ENCODE measurements at regions not wholly inside any gene's neighbourhood (a gene's known extent, or its start where the extent isn't known, plus 50 kb on each side); places are given as distances from the start of the nearest gene placed in this dataset.
A peak's percentile ranks its signal among the peaks of the same experiment; 100 is the strongest.

DNA sequence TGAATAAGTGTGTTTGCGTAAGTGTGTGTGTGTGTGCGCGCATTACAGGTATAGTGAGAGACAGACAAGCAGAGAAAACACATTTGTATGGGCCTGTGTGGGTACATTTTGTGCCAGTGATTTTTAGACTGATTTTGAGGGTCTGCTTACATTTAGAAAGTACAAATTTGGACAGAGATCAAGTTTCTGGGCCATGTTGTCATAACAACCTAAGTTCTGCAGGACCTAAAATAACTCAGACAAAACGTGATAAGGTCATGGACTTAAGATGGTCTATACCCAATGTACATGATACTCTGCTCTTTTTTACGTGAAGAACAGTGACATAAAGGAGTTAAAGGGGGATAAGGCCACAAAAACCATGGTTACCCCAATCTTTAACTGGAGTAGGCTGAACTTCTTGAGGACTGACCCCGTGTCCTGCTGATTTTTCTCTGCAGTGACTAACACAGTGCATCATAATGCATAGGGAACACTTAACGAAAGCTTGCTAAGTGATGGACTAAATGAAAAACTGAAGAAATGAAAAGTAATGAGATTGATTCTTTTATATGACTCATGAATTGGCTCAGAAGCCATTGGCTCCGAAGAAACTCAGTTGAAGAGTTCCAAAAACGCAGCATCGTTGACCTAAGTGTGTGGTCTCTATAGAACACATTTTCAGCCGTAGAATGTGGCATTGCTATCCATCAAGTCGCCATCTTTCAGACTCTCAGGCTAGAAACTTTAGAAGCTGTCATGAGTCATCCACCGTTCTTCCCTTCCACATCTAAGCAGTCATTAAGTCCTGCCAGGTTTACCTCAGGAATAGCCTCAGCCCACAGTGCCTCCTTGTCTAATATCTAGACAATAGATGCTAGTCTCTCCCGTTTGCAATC, 61.6 kb upstream of the NCOA1 start:
- ATAC-seq (ENCODE audit: low read depth in 2 of 2): no peak
- H3K4me3 Mint-ChIP-seq: no peak overlapping the region
- peaks cover 9% of the 10 kb centered on the region for H3K27me3 Mint-ChIP-seq
- Histone ChIP-seq H3K9me3 (ENCODE audit: control insufficient read depth in 2 of 2, low read length in 2 of 2) (no peaks in the 10 kb centered on the region), H3K27me3 (ENCODE audit: control insufficient read depth, insufficient read depth, low read length) (no peaks in the 10 kb centered on the region), H3K4me1 (ENCODE audit: control insufficient read depth, insufficient read depth, low read length, poor library complexity, severe bottlenecking) (no peaks in the 10 kb centered on the region), H3K36me3 (ENCODE audit: control insufficient read depth, insufficient read depth, low read length) (no peaks in the 10 kb centered on the region), H3K27ac (ENCODE audit: insufficient read depth, low read length, poor library complexity, severe bottlenecking) (no peak overlapping the region), H3K4me3 (ENCODE audit: low read depth, low read length) (no peak overlapping the region)
- no peaks in the 10 kb centered on the region for H3K9me3 Mint-ChIP-seq
- no peak for DNase-seq
- no peak overlapping the region for H3K27ac Mint-ChIP-seq
- no peaks in the 10 kb centered on the region for H3K4me1 Mint-ChIP-seq
- H3K36me3 Mint-ChIP-seq: no peaks in the 10 kb centered on the region

DNA sequence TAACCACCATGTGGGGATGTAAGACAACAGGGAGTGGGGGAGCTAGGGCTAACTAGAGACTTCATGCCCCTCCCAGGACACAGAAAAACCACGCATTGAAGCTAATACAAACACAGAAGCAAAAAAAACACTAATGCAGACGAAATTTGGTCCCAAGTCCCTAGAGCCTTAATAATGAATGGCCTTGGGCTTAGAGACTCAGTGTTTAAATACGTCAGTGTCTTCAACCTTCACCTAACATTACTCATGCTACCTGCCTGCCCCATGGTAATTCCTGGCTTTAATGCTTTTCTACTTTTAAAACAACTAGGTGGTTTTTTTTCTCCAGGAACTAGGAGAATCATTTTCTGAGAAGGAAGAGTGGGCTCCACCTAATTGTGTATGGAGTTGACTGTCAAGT, 64.1 kb upstream of the ITSN2 start:
- no peaks in the 10 kb centered on the region for H3K9me3 ChIP-seq (ENCODE audit: control insufficient read depth in 2 of 2, low read length in 2 of 2)
- Mint-ChIP-seq H3K27me3 (peaks cover 4% of the 10 kb centered on the region), H3K9me3 (peaks cover 0 to 7% (median 0%) of the 10 kb centered on the region in 7 donors), H3K36me3 (no peaks in the 10 kb centered on the region), H3K4me3 (no peak overlapping the region), H3K27ac (no peak overlapping the region), H3K4me1 (no peaks in the 10 kb centered on the region)
- H3K4me1 ChIP-seq (ENCODE audit: control insufficient read depth, insufficient read depth, low read length, poor library complexity, severe bottlenecking): no peaks in the 10 kb centered on the region
- no peak overlapping the region for H3K4me3 ChIP-seq (ENCODE audit: low read depth, low read length)
- no peaks in the 10 kb centered on the region for H3K27me3 ChIP-seq (ENCODE audit: control insufficient read depth, insufficient read depth, low read length)
- H3K27ac ChIP-seq (ENCODE audit: insufficient read depth, low read length, poor library complexity, severe bottlenecking): no peak overlapping the region
- DNase-seq (no peak), ATAC-seq (ENCODE audit: low read depth in 2 of 2) (no peak)
- H3K36me3 ChIP-seq (ENCODE audit: control insufficient read depth, insufficient read depth, low read length): no peaks in the 10 kb centered on the region

DNA sequence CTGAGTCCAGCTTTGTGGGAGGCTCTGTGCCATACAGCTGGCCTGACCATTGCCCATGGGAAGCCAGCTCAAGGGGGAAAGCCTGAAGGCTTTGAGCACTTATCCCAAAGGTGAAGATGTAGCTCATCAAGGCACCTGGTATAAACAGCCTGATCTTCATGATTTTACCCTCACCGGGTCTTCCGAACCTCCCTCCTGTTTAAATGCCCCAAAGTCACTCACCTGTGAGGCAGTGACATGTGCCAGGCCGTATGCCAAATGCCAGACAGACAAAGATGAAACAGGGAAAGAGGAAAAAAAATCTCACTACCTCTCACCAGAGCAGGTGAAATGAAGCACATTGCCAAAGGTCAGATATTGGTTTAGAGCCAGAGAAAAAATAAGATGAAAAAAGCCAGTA, 62.8 kb upstream of the ITSN2 start:
- Histone ChIP-seq H3K27me3 (ENCODE audit: control insufficient read depth, insufficient read depth, low read length) (no peaks in the 10 kb centered on the region), H3K36me3 (ENCODE audit: control insufficient read depth, insufficient read depth, low read length) (no peaks in the 10 kb centered on the region), H3K9me3 (ENCODE audit: control insufficient read depth in 2 of 2, low read length in 2 of 2) (no peaks in the 10 kb centered on the region), H3K4me3 (ENCODE audit: low read depth, low read length) (no peak overlapping the region), H3K4me1 (ENCODE audit: control insufficient read depth, insufficient read depth, low read length, poor library complexity, severe bottlenecking) (no peaks in the 10 kb centered on the region), H3K27ac (ENCODE audit: insufficient read depth, low read length, poor library complexity, severe bottlenecking) (no peak overlapping the region)
- DNase-seq: no peak
- Mint-ChIP-seq H3K4me3 (no peak overlapping the region), H3K9me3 (peaks cover 0 to 7% (median 0%) of the 10 kb centered on the region in 7 donors), H3K36me3 (no peaks in the 10 kb centered on the region), H3K27ac (no peak overlapping the region), H3K4me1 (peaks cover 0 to 4% (median 0%) of the 10 kb centered on the region in 4 donors), H3K27me3 (peaks cover 4% of the 10 kb centered on the region)
- ATAC-seq (ENCODE audit: low read depth in 2 of 2): no peak

DNA sequence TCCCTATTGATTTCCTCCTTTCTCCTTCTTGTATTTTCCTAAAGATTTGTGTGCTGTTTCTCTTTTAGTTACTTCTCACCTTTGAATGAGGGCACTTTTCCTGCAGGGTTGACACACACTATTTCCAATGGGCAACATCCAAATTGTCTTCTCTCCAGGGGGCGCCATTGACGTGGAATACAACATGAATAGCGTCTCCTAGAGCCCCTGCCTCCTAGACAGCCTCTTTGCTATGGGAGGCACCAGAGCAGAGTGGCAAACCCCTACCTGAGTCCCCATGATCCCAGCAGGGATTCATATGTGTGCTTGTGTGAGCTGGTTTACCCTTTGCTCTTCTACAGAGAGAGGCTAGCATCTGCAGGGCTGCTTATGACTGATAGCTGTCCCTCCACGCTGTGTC, 61.3 kb upstream of the ITSN2 start:
- H3K4me3 ChIP-seq (ENCODE audit: low read depth, low read length): no peak overlapping the region
- no peak overlapping the region for H3K4me3 Mint-ChIP-seq
- no peaks in the 10 kb centered on the region for H3K4me1 ChIP-seq (ENCODE audit: control insufficient read depth, insufficient read depth, low read length, poor library complexity, severe bottlenecking)
- no peaks in the 10 kb centered on the region for H3K27me3 Mint-ChIP-seq
- no peaks in the 10 kb centered on the region for H3K9me3 ChIP-seq (ENCODE audit: control insufficient read depth in 2 of 2, low read length in 2 of 2)
- ATAC-seq (ENCODE audit: low read depth in 2 of 2) (peak in 1 of 2 donors; percentile 44), DNase-seq (peak; percentile 22 to 56 (median 37))
- H3K27ac Mint-ChIP-seq: no peak overlapping the region
- H3K27ac ChIP-seq (ENCODE audit: insufficient read depth, low read length, poor library complexity, severe bottlenecking): no peak overlapping the region
- H3K4me1 Mint-ChIP-seq: peaks cover 0 to 4% (median 0%) of the 10 kb centered on the region in 4 donors
- H3K36me3 ChIP-seq (ENCODE audit: control insufficient read depth, insufficient read depth, low read length): no peaks in the 10 kb centered on the region
- no peaks in the 10 kb centered on the region for H3K36me3 Mint-ChIP-seq
- H3K27me3 ChIP-seq (ENCODE audit: control insufficient read depth, insufficient read depth, low read length): no peaks in the 10 kb centered on the region
- peaks cover 0 to 7% (median 0%) of the 10 kb centered on the region in 7 donors for H3K9me3 Mint-ChIP-seq

DNA sequence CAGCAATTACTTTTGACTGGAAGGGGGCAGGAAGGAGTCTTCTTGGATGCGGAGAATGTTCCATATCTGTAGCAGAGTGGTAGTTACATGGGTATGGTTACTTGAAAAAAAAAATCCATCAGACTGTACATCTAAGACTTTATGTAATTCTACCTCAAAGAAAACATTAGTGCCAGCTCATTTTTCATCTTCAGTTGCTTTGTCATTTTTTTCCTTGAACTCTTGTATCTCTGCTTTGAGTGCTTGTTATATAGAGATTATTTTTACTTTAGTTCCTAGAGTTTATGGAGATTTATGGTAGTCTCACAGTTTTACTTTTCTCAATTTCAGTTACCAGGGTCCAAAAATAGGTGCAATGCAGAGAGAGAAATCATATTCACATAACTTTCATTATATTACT, 60.0 kb upstream of the ITSN2 start:
- Histone ChIP-seq H3K36me3 (ENCODE audit: control insufficient read depth, insufficient read depth, low read length) (no peaks in the 10 kb centered on the region), H3K4me1 (ENCODE audit: control insufficient read depth, insufficient read depth, low read length, poor library complexity, severe bottlenecking) (no peaks in the 10 kb centered on the region), H3K27ac (ENCODE audit: insufficient read depth, low read length, poor library complexity, severe bottlenecking) (no peak overlapping the region), H3K4me3 (ENCODE audit: low read depth, low read length) (no peak overlapping the region), H3K9me3 (ENCODE audit: control insufficient read depth in 2 of 2, low read length in 2 of 2) (no peaks in the 10 kb centered on the region), H3K27me3 (ENCODE audit: control insufficient read depth, insufficient read depth, low read length) (no peaks in the 10 kb centered on the region)
- Mint-ChIP-seq H3K9me3 (peaks cover 0 to 7% (median 0%) of the 10 kb centered on the region in 7 donors), H3K27ac (no peak overlapping the region), H3K27me3 (no peaks in the 10 kb centered on the region), H3K4me3 (no peak overlapping the region), H3K4me1 (peaks cover 0 to 4% (median 0%) of the 10 kb centered on the region in 4 donors), H3K36me3 (no peaks in the 10 kb centered on the region)
- no peak for ATAC-seq (ENCODE audit: low read depth in 2 of 2)
- DNase-seq: no peak

DNA sequence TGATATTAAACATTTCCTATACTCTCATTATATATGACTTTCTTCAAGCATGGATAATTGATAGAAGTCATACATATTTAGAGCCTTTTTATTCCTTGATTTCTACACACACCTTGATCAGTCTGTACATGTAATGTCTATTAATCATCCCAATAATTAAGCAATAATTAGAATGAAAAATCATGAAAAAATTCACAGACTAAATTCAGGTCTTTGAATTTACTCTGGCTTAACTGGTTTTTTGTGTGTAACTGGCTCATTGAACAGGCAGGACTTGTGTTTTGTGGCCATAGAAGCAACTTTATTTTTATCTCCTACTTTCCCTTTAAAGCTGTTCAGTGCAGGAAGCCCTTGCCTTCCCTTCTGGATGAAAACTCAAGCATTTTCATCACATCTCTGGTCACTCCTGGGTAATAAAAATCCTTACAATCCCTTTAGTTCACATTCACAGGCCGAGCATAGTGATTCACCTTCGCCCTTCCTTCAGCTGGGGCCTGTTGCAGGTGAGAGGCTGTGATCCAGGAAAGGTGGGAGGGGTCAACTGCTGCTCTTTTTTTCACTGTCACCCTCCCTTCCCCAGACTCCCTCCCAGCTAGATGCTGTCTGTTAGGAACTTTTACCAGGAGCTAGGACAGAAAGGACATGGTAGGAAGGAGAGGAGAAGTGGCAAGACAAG, 58.0 kb upstream of the ITSN2 start:
- H3K4me1 Mint-ChIP-seq: peaks cover 0 to 4% (median 0%) of the 10 kb centered on the region in 4 donors
- Histone ChIP-seq H3K4me3 (ENCODE audit: low read depth, low read length) (no peak overlapping the region), H3K9me3 (ENCODE audit: control insufficient read depth in 2 of 2, low read length in 2 of 2) (no peaks in the 10 kb centered on the region), H3K4me1 (ENCODE audit: control insufficient read depth, insufficient read depth, low read length, poor library complexity, severe bottlenecking) (no peaks in the 10 kb centered on the region), H3K27ac (ENCODE audit: insufficient read depth, low read length, poor library complexity, severe bottlenecking) (no peak overlapping the region), H3K27me3 (ENCODE audit: control insufficient read depth, insufficient read depth, low read length) (no peaks in the 10 kb centered on the region), H3K36me3 (ENCODE audit: control insufficient read depth, insufficient read depth, low read length) (no peaks in the 10 kb centered on the region)
- H3K9me3 Mint-ChIP-seq: peaks cover 0 to 7% (median 0%) of the 10 kb centered on the region in 7 donors
- no peaks in the 10 kb centered on the region for H3K27me3 Mint-ChIP-seq
- no peak overlapping the region for H3K4me3 Mint-ChIP-seq
- no peak for DNase-seq
- H3K36me3 Mint-ChIP-seq: no peaks in the 10 kb centered on the region
- H3K27ac Mint-ChIP-seq: no peak overlapping the region
- ATAC-seq (ENCODE audit: low read depth in 2 of 2): no peak

DNA sequence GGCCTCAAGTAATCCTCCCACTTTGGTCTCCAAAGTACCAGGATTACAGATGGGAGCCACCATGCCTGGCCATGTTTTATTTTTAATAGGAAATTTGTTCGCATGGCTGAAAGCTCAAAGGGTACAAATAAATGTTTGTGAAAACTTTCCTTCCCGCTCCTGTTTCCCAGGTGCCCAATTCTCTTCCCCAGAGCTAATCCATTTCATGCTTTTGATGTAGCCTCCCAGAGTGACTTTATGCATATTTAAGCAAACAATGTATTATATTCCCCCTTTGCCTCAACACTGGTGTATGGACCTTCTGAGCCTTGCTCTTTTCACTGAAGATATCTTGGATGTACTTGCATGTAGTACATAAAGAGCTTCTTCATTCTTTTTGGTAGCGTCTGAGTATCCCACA, 52.5 kb upstream of the ITSN2 start:
- Histone ChIP-seq H3K9me3 (ENCODE audit: control insufficient read depth in 2 of 2, low read length in 2 of 2) (no peaks in the 10 kb centered on the region), H3K27me3 (ENCODE audit: control insufficient read depth, insufficient read depth, low read length) (peaks cover 3% of the 10 kb centered on the region), H3K36me3 (ENCODE audit: control insufficient read depth, insufficient read depth, low read length) (no peaks in the 10 kb centered on the region), H3K27ac (ENCODE audit: insufficient read depth, low read length, poor library complexity, severe bottlenecking) (no peak overlapping the region), H3K4me3 (ENCODE audit: low read depth, low read length) (no peak overlapping the region), H3K4me1 (ENCODE audit: control insufficient read depth, insufficient read depth, low read length, poor library complexity, severe bottlenecking) (no peaks in the 10 kb centered on the region)
- H3K36me3 Mint-ChIP-seq: no peaks in the 10 kb centered on the region
- ATAC-seq (ENCODE audit: low read depth in 2 of 2) (no peak), DNase-seq (no peak)
- H3K27me3 Mint-ChIP-seq: peaks cover 5% of the 10 kb centered on the region
- peaks cover 0 to 1% (median 0%) of the 10 kb centered on the region in 7 donors for H3K9me3 Mint-ChIP-seq
- H3K4me1 Mint-ChIP-seq: peaks cover 0 to 7% (median 0%) of the 10 kb centered on the region in 4 donors
- H3K4me3 Mint-ChIP-seq: no peak overlapping the region
- no peak overlapping the region for H3K27ac Mint-ChIP-seq
